ENCODE measurements at regions not wholly inside any gene's neighbourhood (a gene's known extent, or its start where the extent isn't known, plus 50 kb on each side); places are given as distances from the start of the nearest gene placed in this dataset.

DNA sequence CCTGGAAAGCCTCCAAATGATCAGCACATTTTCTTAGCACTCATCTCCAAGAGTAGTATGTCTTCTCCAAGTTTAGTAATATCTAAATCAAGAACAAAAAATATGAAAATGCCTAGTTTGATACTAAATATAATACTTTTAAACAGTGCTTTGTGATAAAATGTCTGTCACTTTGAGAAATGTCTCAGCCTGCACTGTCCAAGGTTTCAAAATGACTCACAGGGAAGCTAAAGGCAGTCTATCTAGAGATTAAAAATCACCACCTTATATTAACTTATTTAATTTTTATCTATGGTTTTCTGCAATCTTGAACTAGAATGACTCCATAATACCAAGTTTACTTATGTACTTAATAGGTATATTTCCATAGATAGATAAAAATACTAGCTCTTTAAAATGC lies 633.0 kb upstream of the C9orf72 start:
- TF ChIP-seq, protein P1, sequence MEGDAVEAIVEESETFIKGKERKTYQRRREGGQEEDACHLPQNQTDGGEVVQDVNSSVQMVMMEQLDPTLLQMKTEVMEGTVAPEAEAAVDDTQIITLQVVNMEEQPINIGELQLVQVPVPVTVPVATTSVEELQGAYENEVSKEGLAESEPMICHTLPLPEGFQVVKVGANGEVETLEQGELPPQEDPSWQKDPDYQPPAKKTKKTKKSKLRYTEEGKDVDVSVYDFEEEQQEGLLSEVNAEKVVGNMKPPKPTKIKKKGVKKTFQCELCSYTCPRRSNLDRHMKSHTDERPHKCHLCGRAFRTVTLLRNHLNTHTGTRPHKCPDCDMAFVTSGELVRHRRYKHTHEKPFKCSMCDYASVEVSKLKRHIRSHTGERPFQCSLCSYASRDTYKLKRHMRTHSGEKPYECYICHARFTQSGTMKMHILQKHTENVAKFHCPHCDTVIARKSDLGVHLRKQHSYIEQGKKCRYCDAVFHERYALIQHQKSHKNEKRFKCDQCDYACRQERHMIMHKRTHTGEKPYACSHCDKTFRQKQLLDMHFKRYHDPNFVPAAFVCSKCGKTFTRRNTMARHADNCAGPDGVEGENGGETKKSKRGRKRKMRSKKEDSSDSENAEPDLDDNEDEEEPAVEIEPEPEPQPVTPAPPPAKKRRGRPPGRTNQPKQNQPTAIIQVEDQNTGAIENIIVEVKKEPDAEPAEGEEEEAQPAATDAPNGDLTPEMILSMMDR (conservative IDR thresholded peaks at IDR 0.05; ENCODE audit: low read depth, low read length) = no peak
- no peak for TF ChIP-seq RFX5 (IDR thresholded peaks at IDR 0.05; ENCODE audit: low read depth, low read length)
- TF ChIP-seq SMC3 (IDR thresholded peaks at IDR 0.05; ENCODE audit: low read depth, low read length) = no peak
- TF ChIP-seq, protein P2, sequence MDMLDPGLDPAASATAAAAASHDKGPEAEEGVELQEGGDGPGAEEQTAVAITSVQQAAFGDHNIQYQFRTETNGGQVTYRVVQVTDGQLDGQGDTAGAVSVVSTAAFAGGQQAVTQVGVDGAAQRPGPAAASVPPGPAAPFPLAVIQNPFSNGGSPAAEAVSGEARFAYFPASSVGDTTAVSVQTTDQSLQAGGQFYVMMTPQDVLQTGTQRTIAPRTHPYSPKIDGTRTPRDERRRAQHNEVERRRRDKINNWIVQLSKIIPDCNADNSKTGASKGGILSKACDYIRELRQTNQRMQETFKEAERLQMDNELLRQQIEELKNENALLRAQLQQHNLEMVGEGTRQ (IDR thresholded peaks at IDR 0.05; ENCODE audit: low read depth, low read length) = no peak
- no peak for TF ChIP-seq BHLHE40 (IDR thresholded peaks at IDR 0.05; ENCODE audit: low read depth, low read length)
- TF ChIP-seq MAFK (IDR thresholded peaks at IDR 0.05; ENCODE audit: low read depth, low read length) = no peak
- no peak for TF ChIP-seq POLR2A (IDR thresholded peaks at IDR 0.05; ENCODE audit: low read depth, low read length)
- no peak for TF ChIP-seq CEBPB (IDR thresholded peaks at IDR 0.05; ENCODE audit: low read depth, low read length)
- no peak for TF ChIP-seq RAD21 (IDR thresholded peaks at IDR 0.05; ENCODE audit: low read length)
